ENCODE measurements at regions not wholly inside any gene's neighbourhood (a gene's known extent, or its start where the extent isn't known, plus 50 kb on each side); places are given as distances from the start of the nearest gene placed in this dataset.

- no peak overlapping the region for H3K4me3 ChIP-seq (ENCODE audit: low read length)
- no peak for TF ChIP-seq CTCF (conservative IDR thresholded peaks at IDR 0.05; ENCODE audit: low read depth, low read length)
- DNase-seq (ENCODE audit: low read depth), result no peak
These were observed 60.7 kb upstream of the TTC34 start for GRCh38 chr1:2861988-2862813.

GRCh38 chr1:2862814-2863647 is 61.5 kb upstream of the TTC34 start:
- H3K4me3 ChIP-seq (ENCODE audit: low read length), result no peak overlapping the region
- no peak for TF ChIP-seq CTCF (conservative IDR thresholded peaks at IDR 0.05; ENCODE audit: low read depth, low read length)
- DNase-seq (ENCODE audit: low read depth), result no peak

- TF ChIP-seq CTCF (conservative IDR thresholded peaks at IDR 0.05; ENCODE audit: low read depth, low read length), result no peak
- no peak overlapping the region for H3K4me3 ChIP-seq (ENCODE audit: low read length)
- DNase-seq (ENCODE audit: low read depth), result no peak
These were observed 62.1 kb upstream of the TTC34 start for GRCh38 chr1:2863648-2863963.

- no peak for TF ChIP-seq CTCF (conservative IDR thresholded peaks at IDR 0.05; ENCODE audit: low read depth, low read length)
- DNase-seq (ENCODE audit: low read depth), result no peak
- H3K4me3 ChIP-seq (ENCODE audit: low read length), result no peak overlapping the region
These were observed 62.9 kb upstream of the TTC34 start for GRCh38 chr1:2864203-2864905.

GRCh38 chr1:2865000-2865399 is 63.5 kb upstream of the TTC34 start:
- no peak overlapping the region for H3K4me3 ChIP-seq (ENCODE audit: low read length)
- no peak for TF ChIP-seq CTCF (conservative IDR thresholded peaks at IDR 0.05; ENCODE audit: low read depth, low read length)
- no peak for DNase-seq (ENCODE audit: low read depth)

GRCh38 chr1:2865571-2866421 is 64.3 kb upstream of the TTC34 start:
- no peak for DNase-seq (ENCODE audit: low read depth)
- no peak overlapping the region for H3K4me3 ChIP-seq (ENCODE audit: low read length)
- no peak for TF ChIP-seq CTCF (conservative IDR thresholded peaks at IDR 0.05; ENCODE audit: low read depth, low read length)
